ENCODE measurements at regions not wholly inside any gene's neighbourhood (a gene's known extent, or its start where the extent isn't known, plus 50 kb on each side); places are given as distances from the start of the nearest gene placed in this dataset.

- H3K79me2 ChIP-seq: no peaks in the 10 kb centered on the region
- no peaks in the 10 kb centered on the region for H3K36me3 ChIP-seq (ENCODE audit: control insufficient read depth, insufficient read depth, low read length)
- H3K9ac ChIP-seq: no peak overlapping the region
- no peak overlapping the region for H3K4me2 ChIP-seq (ENCODE audit: low read length)
- H3K9me3 ChIP-seq (ENCODE audit: control insufficient read depth, low read length): no peaks in the 10 kb centered on the region
- no peaks in the 10 kb centered on the region for H3K27me3 ChIP-seq (ENCODE audit: control insufficient read depth, insufficient read depth, low read length)
- TF ChIP-seq, protein P1, sequence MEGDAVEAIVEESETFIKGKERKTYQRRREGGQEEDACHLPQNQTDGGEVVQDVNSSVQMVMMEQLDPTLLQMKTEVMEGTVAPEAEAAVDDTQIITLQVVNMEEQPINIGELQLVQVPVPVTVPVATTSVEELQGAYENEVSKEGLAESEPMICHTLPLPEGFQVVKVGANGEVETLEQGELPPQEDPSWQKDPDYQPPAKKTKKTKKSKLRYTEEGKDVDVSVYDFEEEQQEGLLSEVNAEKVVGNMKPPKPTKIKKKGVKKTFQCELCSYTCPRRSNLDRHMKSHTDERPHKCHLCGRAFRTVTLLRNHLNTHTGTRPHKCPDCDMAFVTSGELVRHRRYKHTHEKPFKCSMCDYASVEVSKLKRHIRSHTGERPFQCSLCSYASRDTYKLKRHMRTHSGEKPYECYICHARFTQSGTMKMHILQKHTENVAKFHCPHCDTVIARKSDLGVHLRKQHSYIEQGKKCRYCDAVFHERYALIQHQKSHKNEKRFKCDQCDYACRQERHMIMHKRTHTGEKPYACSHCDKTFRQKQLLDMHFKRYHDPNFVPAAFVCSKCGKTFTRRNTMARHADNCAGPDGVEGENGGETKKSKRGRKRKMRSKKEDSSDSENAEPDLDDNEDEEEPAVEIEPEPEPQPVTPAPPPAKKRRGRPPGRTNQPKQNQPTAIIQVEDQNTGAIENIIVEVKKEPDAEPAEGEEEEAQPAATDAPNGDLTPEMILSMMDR (IDR thresholded peaks at IDR 0.05): no peak
- no peak overlapping the region for H3K4me3 ChIP-seq (ENCODE audit: low read depth, low read length)
- peaks cover 27% of the 10 kb centered on the region for H3K4me1 ChIP-seq
- H3K27ac ChIP-seq: peak overlapping the region; percentile 59
- H2AFZ ChIP-seq: peak overlapping the region; percentile 51
Observed at GRCh38 chr3:177538048-177538749, 340.9 kb upstream of the TBL1XR1 start.

DNA sequence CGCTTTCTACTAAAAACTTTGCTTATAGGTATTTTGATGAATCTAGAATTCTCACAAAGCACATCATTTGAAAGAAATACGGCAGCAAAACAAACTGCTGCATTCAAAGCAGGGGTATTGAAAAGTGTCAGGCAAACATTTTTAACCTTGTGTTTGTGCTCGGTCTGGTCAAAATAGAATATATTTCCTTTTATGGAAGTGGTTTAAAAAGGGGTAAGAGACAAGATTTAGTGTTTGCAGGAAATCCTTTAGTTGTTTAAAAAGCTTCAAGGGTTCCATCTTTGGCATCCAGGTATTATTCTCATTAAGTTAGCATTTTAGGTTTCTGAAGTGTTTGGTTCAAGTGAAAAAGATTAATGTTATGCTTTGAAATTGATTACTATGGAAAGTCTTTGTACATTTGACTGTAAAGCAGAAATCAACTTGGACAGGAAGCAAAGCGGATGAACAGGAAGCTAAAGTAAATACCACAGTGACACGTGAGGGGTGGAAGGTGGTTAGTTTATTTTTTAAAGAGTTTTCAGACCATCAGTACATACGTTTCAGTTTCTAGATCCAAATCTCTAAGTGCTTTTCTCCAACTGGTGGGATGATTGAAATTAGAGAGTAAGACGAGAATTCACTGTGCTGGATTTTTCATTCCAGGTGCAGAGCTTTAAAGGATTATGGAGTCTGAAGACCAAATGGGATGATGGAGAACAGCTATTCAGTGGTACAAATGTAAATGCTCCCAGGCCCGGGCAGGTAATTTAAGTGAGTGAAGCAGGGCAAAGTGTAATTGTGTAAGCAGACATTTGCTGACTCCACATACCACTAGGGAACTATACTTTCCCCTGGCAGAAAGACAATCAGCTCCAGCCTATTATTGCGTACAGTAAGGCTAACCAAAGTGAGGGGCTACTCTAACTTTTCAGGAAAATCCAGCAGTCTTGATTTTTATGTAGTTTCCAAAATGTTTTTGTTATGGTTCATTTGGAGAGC, 341.8 kb upstream of the TBL1XR1 start:
- TF ChIP-seq, protein P1 (IDR thresholded peaks at IDR 0.05): no peak
- peak overlapping the region; percentile 59 for H3K27ac ChIP-seq

DNA sequence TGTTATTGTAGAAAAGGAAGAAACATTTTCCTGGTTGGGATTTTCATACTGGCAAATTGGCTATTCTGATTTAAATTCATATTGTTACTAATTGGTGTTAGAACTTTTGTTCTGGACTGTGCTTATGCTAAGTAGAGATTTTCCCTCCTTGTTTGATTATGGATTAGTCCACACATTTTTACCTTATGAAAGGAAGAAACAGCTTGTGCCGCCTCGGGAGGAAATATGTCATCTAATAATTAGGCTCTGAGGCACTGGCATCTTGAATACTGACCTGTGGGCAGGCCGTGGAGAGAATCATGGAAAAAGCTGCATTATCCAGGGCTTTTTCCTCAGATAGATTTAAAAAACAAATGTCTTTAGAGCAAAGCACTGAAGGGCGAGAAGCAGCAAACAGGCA, 344.3 kb upstream of the TBL1XR1 start:
- peak overlapping the region; percentile 1 for H2AFZ ChIP-seq
- no peak overlapping the region for H3K4me3 ChIP-seq (ENCODE audit: low read depth, low read length)
- H3K27ac ChIP-seq: no peak overlapping the region
- H3K4me2 ChIP-seq (ENCODE audit: low read length): no peak overlapping the region
- no peak overlapping the region for H3K9ac ChIP-seq
- H3K27me3 ChIP-seq (ENCODE audit: control insufficient read depth, insufficient read depth, low read length): no peaks in the 10 kb centered on the region
- TF ChIP-seq, protein P1 (IDR thresholded peaks at IDR 0.05): no peak
- no peaks in the 10 kb centered on the region for H3K79me2 ChIP-seq
- H3K9me3 ChIP-seq (ENCODE audit: control insufficient read depth, low read length): no peaks in the 10 kb centered on the region
- peaks cover 27% of the 10 kb centered on the region for H3K4me1 ChIP-seq
- no peaks in the 10 kb centered on the region for H3K36me3 ChIP-seq (ENCODE audit: control insufficient read depth, insufficient read depth, low read length)

More for the DNA sequence above, 341.8 kb upstream of the TBL1XR1 start:
- Histone ChIP-seq H3K4me3 (ENCODE audit: low read depth, low read length) (no peak overlapping the region), H3K9me3 (ENCODE audit: control insufficient read depth, low read length) (no peaks in the 10 kb centered on the region), H3K79me2 (no peaks in the 10 kb centered on the region), H3K36me3 (ENCODE audit: control insufficient read depth, insufficient read depth, low read length) (no peaks in the 10 kb centered on the region), H2AFZ (peak overlapping the region; percentile 8), H3K4me1 (peaks cover 27% of the 10 kb centered on the region), H3K9ac (no peak overlapping the region), H3K4me2 (ENCODE audit: low read length) (peak overlapping the region; percentile 45), H3K27me3 (ENCODE audit: control insufficient read depth, insufficient read depth, low read length) (no peaks in the 10 kb centered on the region)

GRCh38 chr3:177545964-177546363, 348.7 kb upstream of the TBL1XR1 start:
- H3K9ac ChIP-seq: no peak overlapping the region
- H2AFZ ChIP-seq: no peak overlapping the region
- H3K36me3 ChIP-seq (ENCODE audit: control insufficient read depth, insufficient read depth, low read length): no peaks in the 10 kb centered on the region
- H3K4me2 ChIP-seq (ENCODE audit: low read length): no peak overlapping the region
- H3K4me1 ChIP-seq: peaks cover 28% of the 10 kb centered on the region
- H3K9me3 ChIP-seq (ENCODE audit: control insufficient read depth, low read length): no peaks in the 10 kb centered on the region
- no peaks in the 10 kb centered on the region for H3K79me2 ChIP-seq
- no peak overlapping the region for H3K4me3 ChIP-seq (ENCODE audit: low read depth, low read length)
- no peaks in the 10 kb centered on the region for H3K27me3 ChIP-seq (ENCODE audit: control insufficient read depth, insufficient read depth, low read length)
- TF ChIP-seq, protein P1 (IDR thresholded peaks at IDR 0.05): no peak
- H3K27ac ChIP-seq: no peak overlapping the region
